Posterior vena cava (tissue), 2 donors: ENCODE measurements at regions not wholly inside any gene's neighbourhood (a gene's known extent, or its start where the extent isn't known, plus 50 kb on each side); places are given as distances from the start of the nearest gene placed in this dataset.

ENCODE experiments used
- DNase-seq: peaks from one replicate; pipeline ENCODE4 v3.0.0-alpha.2; 2020; ENCODE audit warnings: low spot score
- intact Hi-C, 2 donors: fragments of 100-400 bp; cut with DNase I; formaldehyde crosslinking; loops; one replicate each; pipeline versions ENCODE4 v1.14.1 to v1.14.2; 2022 to 2023
- donor health status: DM: yes; HTN: yes; CAD: no.
- donor health status: DM: yes; HTN: yes; CAD: no.

GRCh38 chr1:47569681-47570470 lies 132.0 kb downstream of the FOXD2 start:
- intact Hi-C loops = loop anchor here in 1 of 2 donors (5.0 kb wide), 1 partner anchor 133 kb away; the partner anchor contains the start of gene FOXD2
- no peak for DNase-seq

- peak; percentile 52 for DNase-seq
- intact Hi-C loops = loop anchor here in 1 of 2 donors (5.0 kb wide), 1 partner anchor 134 kb away; the partner anchor contains the start of gene FOXD2
Observed at GRCh38 chr1:47571161-47571560, 133.3 kb downstream of the FOXD2 start.

GRCh38 chr1:47571952-47572351 lies 134.1 kb downstream of the FOXD2 start:
- DNase-seq = peak; percentile 15
- intact Hi-C loops = loop anchor here in 1 of 2 donors (5.0 kb wide), 1 partner anchor 135 kb away; the partner anchor contains the start of gene FOXD2

GRCh38 chr1:47572731-47573430 lies 135.0 kb downstream of the FOXD2 start:
- intact Hi-C loops = loop anchor here in 1 of 2 donors (5.0 kb wide), 1 partner anchor 136 kb away; the partner anchor contains the start of gene FOXD2
- DNase-seq = peak; percentile 73

- intact Hi-C loops = loop anchor here in 1 of 2 donors (5.0 kb wide), 1 partner anchor 137 kb away; the partner anchor contains the start of gene FOXD2
- DNase-seq = peak; percentile 62
Observed at GRCh38 chr1:47574451-47575165, 136.8 kb downstream of the FOXD2 start.

GRCh38 chr1:47575855-47576757 lies 138.3 kb downstream of the FOXD2 start:
- peak; percentile 49 for DNase-seq

GRCh38 chr1:47576758-47577115 lies 138.9 kb downstream of the FOXD2 start:
- DNase-seq = no peak
- intact Hi-C loops = no loop called here

More at GRCh38 chr1:47575855-47576757, 138.3 kb downstream of the FOXD2 start:
- intact Hi-C loops = no loop called here

GRCh38 chr1:47577303-47578025 lies 139.6 kb downstream of the FOXD2 start:
- intact Hi-C loops = no loop called here
- DNase-seq = peak; percentile 67

GRCh38 chr1:47578026-47578720 lies 140.3 kb downstream of the FOXD2 start:
- DNase-seq = peak; percentile 72
- intact Hi-C loops = no loop called here

- DNase-seq = peak; percentile 10
- intact Hi-C loops = no loop called here
Observed at GRCh38 chr1:47578721-47579419, 141.0 kb downstream of the FOXD2 start.

GRCh38 chr1:47579809-47580208 lies 142.0 kb downstream of the FOXD2 start:
- intact Hi-C loops = no loop called here
- peak; percentile 3 for DNase-seq

GRCh38 chr1:47580451-47580995 lies 142.7 kb downstream of the FOXD2 start:
- intact Hi-C loops = no loop called here
- DNase-seq = no peak

- intact Hi-C loops = no loop called here
- peak; percentile 54 for DNase-seq
Observed at GRCh38 chr1:47582891-47583608, 145.2 kb downstream of the FOXD2 start.

- intact Hi-C loops = no loop called here
- peak; percentile 8 for DNase-seq
Observed at GRCh38 chr1:47584249-47584648, 146.4 kb downstream of the FOXD2 start.

- DNase-seq = no peak
- intact Hi-C loops = loop anchor here in 1 of 2 donors (5.0 kb wide), 1 partner anchor 117 kb away; no protein-coding TSS in a partner anchor
Observed at GRCh38 chr1:47585141-47585902, 147.5 kb downstream of the FOXD2 start.
